Gastrocnemius medialis (tissue), 4 donors: ENCODE measurements at regions not wholly inside any gene's neighbourhood (a gene's known extent, or its start where the extent isn't known, plus 50 kb on each side); places are given as distances from the start of the nearest gene placed in this dataset.

ENCODE experiments used
- POLR2A ChIP-seq, 2 donors: fragments of 450-650 bp; IDR thresholded peaks; one replicate each; pipeline ENCODE4 v1.6.1; 2017; ENCODE audit warnings: antibody characterized with exemption in 2 of 2, mild to moderate bottlenecking in 2 of 2, moderate library complexity in 2 of 2
- TF ChIP-seq, protein P1 (sequence below), 5 experiments: fragments of 450-650 bp in 3 of 5; fragments of 200-600 bp in 2 of 5; sonication (generic) in 2 of 5; IDR thresholded peaks in 4 of 5; conservative IDR thresholded peaks in 1 of 5; 1 replicate in 4 of 5; 2 replicates in 1 of 5; pipeline ENCODE4 v1.5.1; 2016 to 2019; ENCODE audit warnings: antibody characterized with exemption in 5 of 5, mild to moderate bottlenecking in 3 of 5, moderate library complexity in 3 of 5

- TF ChIP-seq, protein P1, sequence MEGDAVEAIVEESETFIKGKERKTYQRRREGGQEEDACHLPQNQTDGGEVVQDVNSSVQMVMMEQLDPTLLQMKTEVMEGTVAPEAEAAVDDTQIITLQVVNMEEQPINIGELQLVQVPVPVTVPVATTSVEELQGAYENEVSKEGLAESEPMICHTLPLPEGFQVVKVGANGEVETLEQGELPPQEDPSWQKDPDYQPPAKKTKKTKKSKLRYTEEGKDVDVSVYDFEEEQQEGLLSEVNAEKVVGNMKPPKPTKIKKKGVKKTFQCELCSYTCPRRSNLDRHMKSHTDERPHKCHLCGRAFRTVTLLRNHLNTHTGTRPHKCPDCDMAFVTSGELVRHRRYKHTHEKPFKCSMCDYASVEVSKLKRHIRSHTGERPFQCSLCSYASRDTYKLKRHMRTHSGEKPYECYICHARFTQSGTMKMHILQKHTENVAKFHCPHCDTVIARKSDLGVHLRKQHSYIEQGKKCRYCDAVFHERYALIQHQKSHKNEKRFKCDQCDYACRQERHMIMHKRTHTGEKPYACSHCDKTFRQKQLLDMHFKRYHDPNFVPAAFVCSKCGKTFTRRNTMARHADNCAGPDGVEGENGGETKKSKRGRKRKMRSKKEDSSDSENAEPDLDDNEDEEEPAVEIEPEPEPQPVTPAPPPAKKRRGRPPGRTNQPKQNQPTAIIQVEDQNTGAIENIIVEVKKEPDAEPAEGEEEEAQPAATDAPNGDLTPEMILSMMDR (IDR thresholded peaks at IDR 0.05 in 4 of 5, conservative IDR thresholded peaks at IDR 0.05 in 1 of 5): no peak
- no peak for TF ChIP-seq POLR2A (IDR thresholded peaks at IDR 0.05)
Measured at GRCh38 chr12:102652645-102653313, 172.4 kb upstream of the IGF1 start.
